GM12864 (cell line): ENCODE measurements at regions not wholly inside any gene's neighbourhood (a gene's known extent, or its start where the extent isn't known, plus 50 kb on each side); places are given as distances from the start of the nearest gene placed in this dataset.

Experiments used
- DNase-seq: peaks from one replicate; pipeline ENCODE4 v3.0.0-alpha.2; 2011; ENCODE audit warnings: low read depth
- H3K4me3 ChIP-seq: 2 replicates; pipeline ENCODE4 v1.5.1; 2011; ENCODE audit warnings: mild to moderate bottlenecking, low read depth, low read length, control low read depth
- CTCF ChIP-seq: IDR thresholded peaks from 2 replicates; pipeline ENCODE4 v1.5.1; 2011; ENCODE audit warnings: low read depth, mild to moderate bottlenecking, moderate library complexity, low read length, control low read depth, inconsistent platforms; ENCODE audit errors: missing control alignments

- no peak for DNase-seq
- H3K4me3 ChIP-seq, result no peak overlapping the region
- TF ChIP-seq CTCF, result no peak
Observed at GRCh38 chr9:2377834-2378233, 243.8 kb upstream of the VLDLR start.

- no peak overlapping the region for H3K4me3 ChIP-seq
- no peak for TF ChIP-seq CTCF
- no peak for DNase-seq
Observed at GRCh38 chr9:2378266-2378665, 243.3 kb upstream of the VLDLR start.

GRCh38 chr9:2378816-2379215, 242.8 kb upstream of the VLDLR start:
- TF ChIP-seq CTCF, result no peak
- no peak for DNase-seq
- H3K4me3 ChIP-seq, result no peak overlapping the region

- no peak overlapping the region for H3K4me3 ChIP-seq
- TF ChIP-seq CTCF, result no peak
- DNase-seq, result no peak
Observed at GRCh38 chr9:2384741-2385140, 236.8 kb upstream of the VLDLR start.

- TF ChIP-seq CTCF, result no peak
- DNase-seq, result no peak
- no peak overlapping the region for H3K4me3 ChIP-seq
Observed at GRCh38 chr9:2385746-2386145, 235.8 kb upstream of the VLDLR start.

- no peak for DNase-seq
- no peak overlapping the region for H3K4me3 ChIP-seq
- TF ChIP-seq CTCF, result no peak
Observed at GRCh38 chr9:2386566-2386965, 235.0 kb upstream of the VLDLR start.

- TF ChIP-seq CTCF, result no peak
- DNase-seq, result no peak
- H3K4me3 ChIP-seq, result no peak overlapping the region
Observed at GRCh38 chr9:2387166-2387565, 234.4 kb upstream of the VLDLR start.
